ENCODE measurements at regions not wholly inside any gene's neighbourhood (a gene's known extent, or its start where the extent isn't known, plus 50 kb on each side); places are given as distances from the start of the nearest gene placed in this dataset.

- Mint-ChIP-seq H3K4me3 (ENCODE audit: unreplicated experiment) (no peak overlapping the region), H3K36me3 (ENCODE audit: low read depth) (peaks cover 4% of the 10 kb centered on the region), H3K27ac (ENCODE audit: unreplicated experiment) (peak overlapping the region; percentile 15), H3K4me1 (ENCODE audit: low read depth) (peaks cover 30% of the 10 kb centered on the region), H3K9me3 (ENCODE audit: low read depth) (peaks cover 16% of the 10 kb centered on the region), H3K27me3 (ENCODE audit: low read depth) (no peaks in the 10 kb centered on the region)
- TF ChIP-seq, protein P1, sequence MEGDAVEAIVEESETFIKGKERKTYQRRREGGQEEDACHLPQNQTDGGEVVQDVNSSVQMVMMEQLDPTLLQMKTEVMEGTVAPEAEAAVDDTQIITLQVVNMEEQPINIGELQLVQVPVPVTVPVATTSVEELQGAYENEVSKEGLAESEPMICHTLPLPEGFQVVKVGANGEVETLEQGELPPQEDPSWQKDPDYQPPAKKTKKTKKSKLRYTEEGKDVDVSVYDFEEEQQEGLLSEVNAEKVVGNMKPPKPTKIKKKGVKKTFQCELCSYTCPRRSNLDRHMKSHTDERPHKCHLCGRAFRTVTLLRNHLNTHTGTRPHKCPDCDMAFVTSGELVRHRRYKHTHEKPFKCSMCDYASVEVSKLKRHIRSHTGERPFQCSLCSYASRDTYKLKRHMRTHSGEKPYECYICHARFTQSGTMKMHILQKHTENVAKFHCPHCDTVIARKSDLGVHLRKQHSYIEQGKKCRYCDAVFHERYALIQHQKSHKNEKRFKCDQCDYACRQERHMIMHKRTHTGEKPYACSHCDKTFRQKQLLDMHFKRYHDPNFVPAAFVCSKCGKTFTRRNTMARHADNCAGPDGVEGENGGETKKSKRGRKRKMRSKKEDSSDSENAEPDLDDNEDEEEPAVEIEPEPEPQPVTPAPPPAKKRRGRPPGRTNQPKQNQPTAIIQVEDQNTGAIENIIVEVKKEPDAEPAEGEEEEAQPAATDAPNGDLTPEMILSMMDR (IDR thresholded peaks at IDR 0.05) = no peak
- no peak for DNase-seq (ENCODE audit: low spot score)
Measured at GRCh38 chr20:11521476-11522365, 396.0 kb upstream of the BTBD3 start.

DNA sequence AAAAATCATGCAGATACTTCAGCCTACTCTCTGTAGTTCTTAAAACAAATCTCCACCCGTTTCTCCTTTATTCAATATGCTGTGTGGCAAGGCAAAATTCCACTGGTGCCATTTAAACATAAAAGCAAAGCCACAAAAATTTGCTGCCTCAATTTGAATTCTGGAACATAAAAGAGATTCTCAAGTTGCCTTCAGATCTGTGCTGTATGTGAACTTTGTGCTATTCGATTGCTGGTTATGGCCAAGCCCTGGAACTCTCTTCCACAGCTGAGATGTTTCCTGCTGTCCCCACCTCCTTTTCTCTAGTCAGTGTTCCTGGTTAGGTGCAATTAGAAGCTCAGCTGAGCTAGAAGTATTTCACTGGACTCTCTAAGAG is 395.3 kb upstream of the BTBD3 start:
- TF ChIP-seq, protein P1 (IDR thresholded peaks at IDR 0.05) = no peak
- Mint-ChIP-seq H3K9me3 (ENCODE audit: low read depth) (peaks cover 16% of the 10 kb centered on the region), H3K4me1 (ENCODE audit: low read depth) (peaks cover 30% of the 10 kb centered on the region), H3K36me3 (ENCODE audit: low read depth) (peaks cover 4% of the 10 kb centered on the region), H3K27ac (ENCODE audit: unreplicated experiment) (no peak overlapping the region), H3K4me3 (ENCODE audit: unreplicated experiment) (no peak overlapping the region), H3K27me3 (ENCODE audit: low read depth) (no peaks in the 10 kb centered on the region)
- DNase-seq (ENCODE audit: low spot score) = no peak

- no peaks in the 10 kb centered on the region for H3K27me3 Mint-ChIP-seq (ENCODE audit: low read depth)
- H3K4me3 Mint-ChIP-seq (ENCODE audit: unreplicated experiment) = no peak overlapping the region
- H3K4me1 Mint-ChIP-seq (ENCODE audit: low read depth) = no peaks in the 10 kb centered on the region
- DNase-seq (ENCODE audit: low spot score) = no peak
- TF ChIP-seq, protein P1 (IDR thresholded peaks at IDR 0.05) = no peak
- H3K9me3 Mint-ChIP-seq (ENCODE audit: low read depth) = peaks cover 56% of the 10 kb centered on the region
- H3K36me3 Mint-ChIP-seq (ENCODE audit: low read depth) = peaks cover 13% of the 10 kb centered on the region
- H3K27ac Mint-ChIP-seq (ENCODE audit: unreplicated experiment) = no peak overlapping the region
Measured at GRCh38 chr20:11529047-11529446, 388.6 kb upstream of the BTBD3 start.

DNA sequence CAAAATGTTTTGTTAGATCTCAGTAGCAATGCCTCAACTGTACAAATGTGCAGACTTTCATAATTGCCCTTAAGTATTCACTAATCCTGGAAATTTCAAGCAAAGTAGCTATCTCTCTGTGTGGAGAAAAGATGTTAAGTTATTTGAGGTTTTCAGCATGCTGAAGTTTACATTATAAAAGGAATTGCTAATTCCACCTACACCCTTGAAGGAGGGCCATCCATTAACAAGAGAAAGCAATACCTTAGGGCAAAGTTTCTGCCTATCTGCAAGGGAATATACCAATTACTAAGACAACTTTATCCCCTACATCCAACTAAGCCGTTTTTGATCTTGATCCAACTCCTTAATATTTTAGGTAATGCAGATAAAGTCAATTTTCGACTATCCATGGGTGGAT is 380.7 kb upstream of the BTBD3 start:
- Mint-ChIP-seq H3K27ac (ENCODE audit: unreplicated experiment) (no peak overlapping the region), H3K36me3 (ENCODE audit: low read depth) (peaks cover 3% of the 10 kb centered on the region)

GRCh38 chr20:11539450-11539849 is 378.2 kb upstream of the BTBD3 start:
- Mint-ChIP-seq H3K27ac (ENCODE audit: unreplicated experiment) (no peak overlapping the region), H3K27me3 (ENCODE audit: low read depth) (no peaks in the 10 kb centered on the region), H3K4me1 (ENCODE audit: low read depth) (no peaks in the 10 kb centered on the region), H3K9me3 (ENCODE audit: low read depth) (no peaks in the 10 kb centered on the region), H3K4me3 (ENCODE audit: unreplicated experiment) (no peak overlapping the region), H3K36me3 (ENCODE audit: low read depth) (no peaks in the 10 kb centered on the region)
- no peak for DNase-seq (ENCODE audit: low spot score)
- TF ChIP-seq, protein P1 (IDR thresholded peaks at IDR 0.05) = no peak

More for the DNA sequence above, 380.7 kb upstream of the BTBD3 start:
- Mint-ChIP-seq H3K4me3 (ENCODE audit: unreplicated experiment) (no peak overlapping the region), H3K4me1 (ENCODE audit: low read depth) (no peaks in the 10 kb centered on the region), H3K9me3 (ENCODE audit: low read depth) (peaks cover 15% of the 10 kb centered on the region), H3K27me3 (ENCODE audit: low read depth) (no peaks in the 10 kb centered on the region)
- DNase-seq (ENCODE audit: low spot score) = no peak
- TF ChIP-seq, protein P1 (IDR thresholded peaks at IDR 0.05) = no peak
